SK-N-SH treated with all-trans-retinoic acid at 6 μM for 48 hours (cell line): ENCODE measurements at regions not wholly inside any gene's neighbourhood (a gene's known extent, or its start where the extent isn't known, plus 50 kb on each side); places are given as distances from the start of the nearest gene placed in this dataset.

Experiments
- ARNTL ChIP-seq: fragments of 450-650 bp; formaldehyde crosslinking; IDR thresholded peaks from 2 replicates; pipeline ENCODE4 v1.5.0; 2020; ENCODE audit warnings: low read depth, mild to moderate bottlenecking, moderate library complexity, borderline replicate concordance
- BACH2 ChIP-seq: fragments of 250-450 bp; sonication (Bioruptor Pico); IDR thresholded peaks from 2 replicates; pipeline ENCODE4 v1.9.0; 2021; ENCODE audit warnings: mild to moderate bottlenecking, borderline replicate concordance
- CSRNP3 ChIP-seq: fragments of 250-450 bp; sonication (Bioruptor Pico); IDR thresholded peaks from 2 replicates; pipeline ENCODE4 v1.5.1; 2021; ENCODE audit warnings: mild to moderate bottlenecking, moderate library complexity
- POU6F1 ChIP-seq: fragments of 250-450 bp; sonication (Bioruptor Pico); IDR thresholded peaks from 2 replicates; pipeline ENCODE4 v1.8.0; 2021; ENCODE audit warnings: low read depth, mild to moderate bottlenecking, moderate library complexity, borderline replicate concordance
- PPARA ChIP-seq: fragments of 250-450 bp; sonication (Bioruptor Pico); IDR thresholded peaks from 2 replicates; pipeline ENCODE4 v1.5.0; 2020; ENCODE audit warnings: mild to moderate bottlenecking, borderline replicate concordance
- RARB ChIP-seq: fragments of 250-450 bp; sonication (Bioruptor Pico); IDR thresholded peaks from 2 replicates; pipeline ENCODE4 v1.8.0; 2021; ENCODE audit warnings: mild to moderate bottlenecking, moderate library complexity
- TCF4 ChIP-seq: fragments of 250-450 bp; sonication (Bioruptor Pico); IDR thresholded peaks from 2 replicates; pipeline ENCODE4 v1.8.0; 2021; ENCODE audit warnings: mild to moderate bottlenecking, moderate library complexity, borderline replicate concordance
- ZC3H10 ChIP-seq: fragments of 250-450 bp; sonication (Bioruptor Pico); IDR thresholded peaks from 2 replicates; pipeline ENCODE4 v1.5.1; 2021; ENCODE audit warnings: mild to moderate bottlenecking, moderate library complexity
- ZFP30 ChIP-seq: fragments of 450-650 bp; formaldehyde crosslinking; IDR thresholded peaks from 2 replicates; pipeline ENCODE4 v1.5.0; 2022; ENCODE audit warnings: mild to moderate bottlenecking, moderate library complexity
- ZNF565 ChIP-seq: fragments of 450-650 bp; formaldehyde crosslinking; conservative IDR thresholded peaks from 2 replicates; pipeline ENCODE4 v1.5.0; 2020; ENCODE audit warnings: low read depth, mild to moderate bottlenecking, moderate library complexity
- TF ChIP-seq, protein P1 (sequence below): fragments of 250-450 bp; sonication (Bioruptor Pico); IDR thresholded peaks from 2 replicates; pipeline ENCODE4 v1.8.0; 2020; ENCODE audit warnings: mild to moderate bottlenecking, moderate library complexity, borderline replicate concordance
- TF ChIP-seq, protein P2 (sequence below): fragments of 250-450 bp; sonication (Bioruptor Pico); IDR thresholded peaks from 2 replicates; pipeline ENCODE4 v1.5.1; 2020; ENCODE audit warnings: low read depth, mild to moderate bottlenecking, moderate library complexity

DNA sequence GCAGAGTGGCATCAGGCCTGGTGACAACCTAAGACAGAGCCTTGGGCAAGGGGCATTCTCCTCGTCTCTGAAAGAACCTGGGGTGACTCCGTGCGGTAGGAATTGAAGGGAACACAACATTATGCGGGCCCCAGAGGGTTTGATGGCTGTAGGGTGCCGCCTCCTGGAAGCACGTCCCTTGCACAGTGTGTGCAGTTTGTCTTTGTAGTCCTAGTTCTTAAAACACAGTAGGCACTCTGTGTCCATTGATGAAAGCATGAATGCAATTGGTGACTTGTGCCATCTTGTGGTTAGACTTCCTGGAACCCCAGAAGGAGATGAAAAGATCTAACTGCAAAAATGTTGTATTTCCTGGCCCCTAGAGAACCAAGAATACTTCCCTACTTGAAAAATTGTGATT lies 279.8 kb downstream of the UTP18 start:
- TF ChIP-seq ZNF565 (CRISPR knock-in tag) (no peak), PPARA (CRISPR knock-in tag) (no peak), RARB (CRISPR knock-in tag) (no peak), TCF4 (CRISPR knock-in tag) (no peak), BACH2 (no peak), ZFP30 (CRISPR knock-in tag) (no peak), POU6F1 (CRISPR knock-in tag) (no peak), ARNTL (CRISPR knock-in tag) (no peak), ZC3H10 (no peak), CSRNP3 (no peak)
- TF ChIP-seq, protein P1, sequence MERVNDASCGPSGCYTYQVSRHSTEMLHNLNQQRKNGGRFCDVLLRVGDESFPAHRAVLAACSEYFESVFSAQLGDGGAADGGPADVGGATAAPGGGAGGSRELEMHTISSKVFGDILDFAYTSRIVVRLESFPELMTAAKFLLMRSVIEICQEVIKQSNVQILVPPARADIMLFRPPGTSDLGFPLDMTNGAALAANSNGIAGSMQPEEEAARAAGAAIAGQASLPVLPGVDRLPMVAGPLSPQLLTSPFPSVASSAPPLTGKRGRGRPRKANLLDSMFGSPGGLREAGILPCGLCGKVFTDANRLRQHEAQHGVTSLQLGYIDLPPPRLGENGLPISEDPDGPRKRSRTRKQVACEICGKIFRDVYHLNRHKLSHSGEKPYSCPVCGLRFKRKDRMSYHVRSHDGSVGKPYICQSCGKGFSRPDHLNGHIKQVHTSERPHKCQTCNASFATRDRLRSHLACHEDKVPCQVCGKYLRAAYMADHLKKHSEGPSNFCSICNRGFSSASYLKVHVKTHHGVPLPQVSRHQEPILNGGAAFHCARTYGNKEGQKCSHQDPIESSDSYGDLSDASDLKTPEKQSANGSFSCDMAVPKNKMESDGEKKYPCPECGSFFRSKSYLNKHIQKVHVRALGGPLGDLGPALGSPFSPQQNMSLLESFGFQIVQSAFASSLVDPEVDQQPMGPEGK, result no peak
- TF ChIP-seq, protein P2, sequence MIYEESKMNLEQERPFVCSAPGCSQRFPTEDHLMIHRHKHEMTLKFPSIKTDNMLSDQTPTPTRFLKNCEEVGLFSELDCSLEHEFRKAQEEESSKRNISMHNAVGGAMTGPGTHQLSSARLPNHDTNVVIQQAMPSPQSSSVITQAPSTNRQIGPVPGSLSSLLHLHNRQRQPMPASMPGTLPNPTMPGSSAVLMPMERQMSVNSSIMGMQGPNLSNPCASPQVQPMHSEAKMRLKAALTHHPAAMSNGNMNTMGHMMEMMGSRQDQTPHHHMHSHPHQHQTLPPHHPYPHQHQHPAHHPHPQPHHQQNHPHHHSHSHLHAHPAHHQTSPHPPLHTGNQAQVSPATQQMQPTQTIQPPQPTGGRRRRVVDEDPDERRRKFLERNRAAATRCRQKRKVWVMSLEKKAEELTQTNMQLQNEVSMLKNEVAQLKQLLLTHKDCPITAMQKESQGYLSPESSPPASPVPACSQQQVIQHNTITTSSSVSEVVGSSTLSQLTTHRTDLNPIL (CRISPR knock-in tag), result no peak
